Transverse colon (tissue), 4 donors: ENCODE measurements at regions not wholly inside any gene's neighbourhood (a gene's known extent, or its start where the extent isn't known, plus 50 kb on each side); places are given as distances from the start of the nearest gene placed in this dataset.
"Not testable (repeated sequence)": the region's sequence is repeated elsewhere in the genome, so short reads cannot be mapped to it uniquely, and the experiment has no call there.

Experiments
- DNase-seq: peaks from one replicate; pipeline ENCODE4 v3.0.0-alpha.2; 2019
- H3K27ac ChIP-seq, 4 donors: fragments of 200-600 bp; sonication (generic); 2 replicates each; pipeline ENCODE4 v1.5.1; 2016 to 2018; ENCODE audit warnings: inconsistent platforms in 4 of 4
- H3K27me3 ChIP-seq: fragments of 200-600 bp; sonication (generic); 2 replicates; pipeline ENCODE4 v1.5.1; 2017; ENCODE audit warnings: inconsistent platforms
- H3K36me3 ChIP-seq, 4 donors: fragments of 200-600 bp; sonication (generic); 2 replicates each; pipeline ENCODE4 v1.5.1; 2017 to 2019; ENCODE audit warnings: inconsistent platforms in 4 of 4
- H3K4me1 ChIP-seq, 4 donors: fragments of 200-600 bp; sonication (generic); 2 replicates each; pipeline ENCODE4 v1.5.1; 2017 to 2020; ENCODE audit warnings: inconsistent platforms in 4 of 4
- H3K4me3 ChIP-seq, 4 donors: fragments of 200-600 bp; sonication (generic); 1 replicate in 1 of 4; 2 replicates in 3 of 4; pipeline versions ENCODE4 v1.5.1 to v1.6.1; 2017 to 2019; ENCODE audit warnings: inconsistent platforms in 4 of 4
- H3K9me3 ChIP-seq, 2 donors: fragments of 200-600 bp; sonication (generic); 2 replicates each; pipeline ENCODE4 v1.5.1; 2017 to 2019; ENCODE audit warnings: inconsistent platforms in 2 of 2
- EP300 ChIP-seq: sonication (generic); formaldehyde crosslinking; IDR thresholded peaks from one replicate; pipeline ENCODE4 v1.6.1; 2017; ENCODE audit warnings: antibody characterized with exemption, low read depth
- POLR2A ChIP-seq: fragments of 450-650 bp; IDR thresholded peaks from one replicate; pipeline ENCODE4 v1.6.1; 2016; ENCODE audit warnings: antibody characterized with exemption, mild to moderate bottlenecking, moderate library complexity
- POLR2AphosphoS5 ChIP-seq, 3 donors: sonication (generic); formaldehyde crosslinking; IDR thresholded peaks; one replicate each; pipeline ENCODE4 v1.6.1; 2016; ENCODE audit warnings: antibody characterized with exemption in 3 of 3
- WGBS, 2 donors: methylation state at CpG; one replicate each; pipeline ENCODE4 v1.1.5; 2018; ENCODE audit warnings: low coverage in 1 of 2; 5-methylcytosine and 5-hydroxymethylcytosine counted together
- in situ Hi-C, 4 donors: fragments of 200-750 bp; cut with MboI; loops; one replicate each; pipeline versions ENCODE4 v1.15.0 to v1.15.1; 2017; ENCODE audit warnings: low sequenced_read_pairs in 3 of 4, low pct_ligation_motif_present in 1 of 4, low pct_unique_long_range_greater_than_20kb in 1 of 4
- intact Hi-C: fragments of 100-400 bp; cut with DNase I; formaldehyde crosslinking; loops from one replicate; pipeline ENCODE4 v1.15.1; 2023; ENCODE audit warnings: low total_unique reads
- TF ChIP-seq, protein P1 (sequence below), 5 experiments: fragments of 200-600 bp in 3 of 5; fragments of 450-650 bp in 2 of 5; sonication (generic) in 3 of 5; IDR thresholded peaks; 1 replicate in 2 of 5; 2 replicates in 3 of 5; pipeline ENCODE4 v1.5.1; 2016 to 2017; ENCODE audit warnings: antibody characterized with exemption in 5 of 5, inconsistent platforms in 3 of 5, mild to moderate bottlenecking in 2 of 5, moderate library complexity in 1 of 5

DNA sequence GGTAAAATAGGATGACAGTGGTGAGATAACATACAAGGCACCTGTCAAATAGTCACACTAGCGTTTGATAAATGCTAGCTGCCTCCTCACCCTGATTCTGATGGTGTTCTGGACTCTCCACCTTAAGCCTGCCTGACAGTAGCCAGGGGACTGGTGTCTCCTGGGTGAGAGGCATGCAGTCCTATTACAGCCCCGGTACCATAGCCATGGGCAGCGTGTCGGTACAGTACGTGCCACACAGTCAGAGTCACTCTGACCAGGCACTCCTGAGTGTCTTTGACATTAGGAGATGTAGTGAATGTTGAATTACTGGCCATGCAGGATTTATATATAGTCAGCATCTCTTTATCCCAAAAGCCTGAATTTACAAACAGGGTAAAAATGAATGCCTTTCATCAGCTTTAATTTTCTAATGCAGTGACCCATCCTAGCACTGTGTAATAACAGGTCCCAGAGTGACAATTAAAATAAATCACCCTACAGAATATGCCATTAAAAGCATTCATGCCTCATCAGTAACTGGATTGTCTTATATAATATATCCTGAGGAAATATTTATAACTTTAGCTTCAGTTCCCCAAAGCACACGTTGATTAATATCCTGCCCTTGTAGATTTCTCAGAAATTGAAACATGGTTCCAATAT, 760.3 kb upstream of the SOX11 start:
- H3K36me3 ChIP-seq = no peaks in the 10 kb centered on the region
- H3K4me3 ChIP-seq = no peak overlapping the region
- H3K27ac ChIP-seq = no peak overlapping the region
- TF ChIP-seq POLR2A (no peak), POLR2AphosphoS5 (IDR thresholded peaks at IDR 0.05) (no peak), EP300 (no peak)
- TF ChIP-seq, protein P1, sequence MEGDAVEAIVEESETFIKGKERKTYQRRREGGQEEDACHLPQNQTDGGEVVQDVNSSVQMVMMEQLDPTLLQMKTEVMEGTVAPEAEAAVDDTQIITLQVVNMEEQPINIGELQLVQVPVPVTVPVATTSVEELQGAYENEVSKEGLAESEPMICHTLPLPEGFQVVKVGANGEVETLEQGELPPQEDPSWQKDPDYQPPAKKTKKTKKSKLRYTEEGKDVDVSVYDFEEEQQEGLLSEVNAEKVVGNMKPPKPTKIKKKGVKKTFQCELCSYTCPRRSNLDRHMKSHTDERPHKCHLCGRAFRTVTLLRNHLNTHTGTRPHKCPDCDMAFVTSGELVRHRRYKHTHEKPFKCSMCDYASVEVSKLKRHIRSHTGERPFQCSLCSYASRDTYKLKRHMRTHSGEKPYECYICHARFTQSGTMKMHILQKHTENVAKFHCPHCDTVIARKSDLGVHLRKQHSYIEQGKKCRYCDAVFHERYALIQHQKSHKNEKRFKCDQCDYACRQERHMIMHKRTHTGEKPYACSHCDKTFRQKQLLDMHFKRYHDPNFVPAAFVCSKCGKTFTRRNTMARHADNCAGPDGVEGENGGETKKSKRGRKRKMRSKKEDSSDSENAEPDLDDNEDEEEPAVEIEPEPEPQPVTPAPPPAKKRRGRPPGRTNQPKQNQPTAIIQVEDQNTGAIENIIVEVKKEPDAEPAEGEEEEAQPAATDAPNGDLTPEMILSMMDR (IDR thresholded peaks at IDR 0.05) = no peak
- in situ Hi-C loops (no loop called here), intact Hi-C loops (no loop called here)
- WGBS, 2 donors = 44 to 85% methylated on average over 2 to 6 of the region's 6 CpGs
- no peaks in the 10 kb centered on the region for H3K4me1 ChIP-seq
- H3K9me3 ChIP-seq = no peaks in the 10 kb centered on the region
- DNase-seq = no peak
- no peaks in the 10 kb centered on the region for H3K27me3 ChIP-seq

DNA sequence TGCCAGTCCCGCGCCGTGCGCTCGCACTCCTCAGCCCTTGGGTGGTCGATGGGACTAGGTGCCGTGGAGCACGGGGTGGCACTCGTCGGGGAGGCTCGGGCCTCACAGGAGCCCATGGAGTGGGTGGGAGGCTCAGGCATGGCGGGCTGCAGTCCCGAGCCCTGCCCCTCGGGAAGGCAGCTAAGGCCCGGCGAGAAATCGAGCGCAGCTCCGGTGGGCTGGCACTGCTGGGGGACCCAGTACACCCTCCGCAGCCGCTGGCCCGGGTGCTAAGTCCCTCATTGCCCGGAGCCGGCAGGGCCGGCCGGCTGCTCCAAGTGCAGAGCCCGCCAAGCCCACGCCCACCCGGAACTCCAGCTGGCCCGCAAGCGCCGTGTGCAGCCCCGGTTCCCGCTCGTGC, 756.9 kb upstream of the SOX11 start:
- intact Hi-C loops, H3K27me3 ChIP-seq, H3K9me3 ChIP-seq, in situ Hi-C loops, H3K4me3 ChIP-seq, DNase-seq, H3K4me1 ChIP-seq, H3K36me3 ChIP-seq, H3K27ac ChIP-seq: not testable (repeated sequence)
- 97% methylated on average over 16 of the region's 35 CpGs; no CpG with 5 or more reads in 1 of the 2 donors for WGBS, 2 donors

DNA sequence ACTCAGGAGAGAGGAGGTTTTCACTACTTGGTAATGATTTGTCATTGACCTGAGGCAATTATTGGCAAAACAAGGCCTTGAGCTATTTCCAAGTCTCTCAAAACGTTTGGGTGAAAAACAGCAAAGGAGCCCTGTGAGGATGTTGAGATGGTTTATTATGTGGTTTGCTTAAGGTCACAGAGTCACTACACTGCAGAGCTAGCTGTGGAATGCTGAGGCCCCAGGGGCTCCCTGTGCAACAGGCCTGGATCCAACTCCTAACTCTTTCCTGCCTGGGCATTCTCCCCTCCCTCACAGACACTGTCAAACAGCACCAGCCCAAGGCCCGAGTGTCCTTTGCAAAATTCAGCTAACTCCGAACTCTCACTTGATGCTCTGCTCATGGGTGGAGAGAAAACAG, 754.6 kb upstream of the SOX11 start:
- in situ Hi-C loops = no loop called here
- TF ChIP-seq POLR2AphosphoS5 (IDR thresholded peaks at IDR 0.05) = no peak
- TF ChIP-seq, protein P1 (IDR thresholded peaks at IDR 0.05) = no peak
- TF ChIP-seq POLR2A = no peak
- no peak for TF ChIP-seq EP300
- H3K36me3 ChIP-seq = no peaks in the 10 kb centered on the region
- intact Hi-C loops = no loop called here
- no peaks in the 10 kb centered on the region for H3K4me1 ChIP-seq
- no peaks in the 10 kb centered on the region for H3K27me3 ChIP-seq
- peaks cover 0 to 8% of the 10 kb centered on the region in 2 donors for H3K9me3 ChIP-seq
- no peak overlapping the region for H3K27ac ChIP-seq
- 0 to 35% methylated on average over 1 to 3 of the region's 3 CpGs for WGBS, 2 donors
- DNase-seq = no peak
- H3K4me3 ChIP-seq = no peak overlapping the region

DNA sequence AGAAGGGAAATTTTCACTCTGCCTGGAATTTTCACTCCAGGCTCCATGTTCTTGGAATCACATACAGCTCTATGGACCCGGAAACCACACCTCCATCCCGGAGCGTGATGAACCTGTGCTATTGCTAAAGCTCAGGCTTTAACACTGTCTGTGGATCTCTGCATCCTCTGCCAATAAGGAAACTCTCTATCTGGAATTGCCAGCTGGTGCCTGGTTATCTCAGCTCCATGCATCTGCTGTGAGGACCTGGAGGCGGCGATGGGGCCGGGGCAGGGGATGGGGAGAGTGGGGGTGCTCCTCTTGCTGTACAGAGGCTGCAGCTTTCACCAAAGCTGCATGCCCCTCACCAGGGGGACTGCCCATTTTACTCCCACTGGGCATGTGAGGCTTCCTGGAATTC, 754.0 kb upstream of the SOX11 start:
- H3K27ac ChIP-seq = no peak overlapping the region
- no peaks in the 10 kb centered on the region for H3K36me3 ChIP-seq
- intact Hi-C loops (no loop called here), in situ Hi-C loops (no loop called here)
- 83 to 88% methylated on average over 3 to 6 of the region's 6 CpGs for WGBS, 2 donors
- no peak overlapping the region for H3K4me3 ChIP-seq
- TF ChIP-seq EP300 = no peak
- TF ChIP-seq POLR2A = no peak
- no peak for TF ChIP-seq POLR2AphosphoS5 (IDR thresholded peaks at IDR 0.05)
- TF ChIP-seq, protein P1 (IDR thresholded peaks at IDR 0.05) = no peak
- no peak for DNase-seq
- no peaks in the 10 kb centered on the region for H3K27me3 ChIP-seq
- H3K4me1 ChIP-seq = no peaks in the 10 kb centered on the region
- peaks cover 0 to 8% of the 10 kb centered on the region in 2 donors for H3K9me3 ChIP-seq

DNA sequence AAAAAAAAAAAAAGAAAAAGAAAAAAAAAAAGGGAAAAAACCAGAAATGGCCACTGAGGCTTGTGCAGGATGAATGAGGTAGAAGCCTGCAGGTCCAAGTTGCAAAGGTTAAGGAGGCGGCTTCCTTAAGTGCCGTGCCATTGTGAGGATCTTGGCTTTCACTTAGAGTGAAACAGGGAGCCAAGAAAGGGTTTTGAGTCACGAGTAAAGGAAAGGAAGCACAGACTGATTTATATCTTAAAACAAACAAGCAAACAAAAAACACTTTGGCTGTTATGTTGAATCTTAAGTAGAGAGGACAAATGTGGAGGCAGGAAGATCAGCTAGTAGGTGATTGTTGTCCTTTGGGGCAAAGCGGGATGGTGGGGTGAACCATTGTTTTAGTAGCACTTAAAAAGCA, 749.7 kb upstream of the SOX11 start:
- in situ Hi-C loops (no loop called here), intact Hi-C loops (no loop called here)
- TF ChIP-seq EP300 (no peak), POLR2AphosphoS5 (IDR thresholded peaks at IDR 0.05) (no peak), POLR2A (no peak)
- TF ChIP-seq, protein P1 (IDR thresholded peaks at IDR 0.05) = no peak
- H3K36me3 ChIP-seq = no peaks in the 10 kb centered on the region
- no peak overlapping the region for H3K27ac ChIP-seq
- peaks cover 0 to 8% of the 10 kb centered on the region in 2 donors for H3K9me3 ChIP-seq
- WGBS, 2 donors = 58 to 68% methylated on average over 4 of the region's 4 CpGs
- no peak for DNase-seq
- H3K27me3 ChIP-seq = no peaks in the 10 kb centered on the region
- no peaks in the 10 kb centered on the region for H3K4me1 ChIP-seq
- H3K4me3 ChIP-seq = no peak overlapping the region
